ENCODE measurements at regions not wholly inside any gene's neighbourhood (a gene's known extent, or its start where the extent isn't known, plus 50 kb on each side); places are given as distances from the start of the nearest gene placed in this dataset.

GRCh38 chr5:8521991-8522390 is 653.0 kb downstream of the MTRR start:
- no peaks in the 10 kb centered on the region for H3K9me3 Mint-ChIP-seq
- H3K27ac ChIP-seq (ENCODE audit: low read depth in 1 of 2, low read length in 2 of 2) = no peak overlapping the region

GRCh38 chr5:8522646-8523045 is 653.7 kb downstream of the MTRR start:
- Histone ChIP-seq H3K4me1 (ENCODE audit: insufficient read depth, low read length) (no peaks in the 10 kb centered on the region), H3K27ac (ENCODE audit: low read depth in 1 of 2, low read length in 2 of 2) (no peak overlapping the region), H3K4me3 (ENCODE audit: low read length) (no peak overlapping the region), H3K27me3 (ENCODE audit: control insufficient read depth in 1 of 2, insufficient read depth in 2 of 2, low read length in 2 of 2) (no peaks in the 10 kb centered on the region), H3K36me3 (ENCODE audit: insufficient read depth, low read length) (no peaks in the 10 kb centered on the region), H3K9me3 (ENCODE audit: control insufficient read depth in 1 of 2, insufficient read depth in 1 of 2, low read length in 2 of 2) (no peaks in the 10 kb centered on the region)
- H3K36me3 Mint-ChIP-seq (ENCODE audit: low read depth) = no peaks in the 10 kb centered on the region
- H3K27ac Mint-ChIP-seq = no peak overlapping the region
- TF ChIP-seq CTCF (IDR thresholded peaks at IDR 0.05) = no peak
- no peak overlapping the region for H3K4me3 Mint-ChIP-seq
- no peaks in the 10 kb centered on the region for H3K9me3 Mint-ChIP-seq
- no peaks in the 10 kb centered on the region for H3K4me1 Mint-ChIP-seq (ENCODE audit: low read depth)
- ChIA-PET POLR2A (no interaction called here), CTCF (no interaction called here)
- H3K27me3 Mint-ChIP-seq = no peaks in the 10 kb centered on the region
- intact Hi-C loops (cut with DNase I, micrococcal nuclease) = no loop called here
- DNase-seq (no peak), ATAC-seq (ENCODE audit: poor library complexity) (no peak)

More at GRCh38 chr5:8521991-8522390, 653.0 kb downstream of the MTRR start:
- DNase-seq (no peak), ATAC-seq (ENCODE audit: poor library complexity) (no peak)
- Histone ChIP-seq H3K36me3 (ENCODE audit: insufficient read depth, low read length) (no peaks in the 10 kb centered on the region), H3K9me3 (ENCODE audit: control insufficient read depth in 1 of 2, insufficient read depth in 1 of 2, low read length in 2 of 2) (peaks cover 0 to 2% of the 10 kb centered on the region in 2 experiments), H3K4me1 (ENCODE audit: insufficient read depth, low read length) (no peaks in the 10 kb centered on the region), H3K27me3 (ENCODE audit: control insufficient read depth in 1 of 2, insufficient read depth in 2 of 2, low read length in 2 of 2) (no peaks in the 10 kb centered on the region), H3K4me3 (ENCODE audit: low read length) (no peak overlapping the region)
- Mint-ChIP-seq H3K4me1 (ENCODE audit: low read depth) (no peaks in the 10 kb centered on the region), H3K36me3 (ENCODE audit: low read depth) (no peaks in the 10 kb centered on the region), H3K27ac (no peak overlapping the region), H3K27me3 (no peaks in the 10 kb centered on the region), H3K4me3 (no peak overlapping the region)
- POLR2A ChIA-PET = no interaction called here
- intact Hi-C loops (cut with DNase I, micrococcal nuclease) = no loop called here
- CTCF ChIA-PET = no interaction called here
- TF ChIP-seq CTCF (IDR thresholded peaks at IDR 0.05) = no peak

GRCh38 chr5:8523501-8523900 is 654.6 kb downstream of the MTRR start:
- H3K9me3 Mint-ChIP-seq = no peaks in the 10 kb centered on the region
- Histone ChIP-seq H3K27me3 (ENCODE audit: control insufficient read depth in 1 of 2, insufficient read depth in 2 of 2, low read length in 2 of 2) (no peaks in the 10 kb centered on the region), H3K9me3 (ENCODE audit: control insufficient read depth in 1 of 2, insufficient read depth in 1 of 2, low read length in 2 of 2) (no peaks in the 10 kb centered on the region), H3K36me3 (ENCODE audit: insufficient read depth, low read length) (no peaks in the 10 kb centered on the region), H3K4me1 (ENCODE audit: insufficient read depth, low read length) (no peaks in the 10 kb centered on the region), H3K27ac (ENCODE audit: low read depth in 1 of 2, low read length in 2 of 2) (no peak overlapping the region), H3K4me3 (ENCODE audit: low read length) (no peak overlapping the region)
- H3K4me1 Mint-ChIP-seq (ENCODE audit: low read depth) = no peaks in the 10 kb centered on the region
- intact Hi-C loops (cut with DNase I, micrococcal nuclease) = no loop called here
- no peaks in the 10 kb centered on the region for H3K27me3 Mint-ChIP-seq
- H3K4me3 Mint-ChIP-seq = no peak overlapping the region
- CTCF ChIA-PET = no interaction called here
- ATAC-seq (ENCODE audit: poor library complexity) = no peak
- no peak for DNase-seq
- no peak for TF ChIP-seq CTCF (IDR thresholded peaks at IDR 0.05)
- H3K36me3 Mint-ChIP-seq (ENCODE audit: low read depth) = no peaks in the 10 kb centered on the region
- POLR2A ChIA-PET = no interaction called here
- H3K27ac Mint-ChIP-seq = no peak overlapping the region
